ENCODE measurements at regions not wholly inside any gene's neighbourhood (a gene's known extent, or its start where the extent isn't known, plus 50 kb on each side); places are given as distances from the start of the nearest gene placed in this dataset.
"Not testable (repeated sequence)": the region's sequence is repeated elsewhere in the genome, so short reads cannot be mapped to it uniquely, and the experiment has no call there.

DNA sequence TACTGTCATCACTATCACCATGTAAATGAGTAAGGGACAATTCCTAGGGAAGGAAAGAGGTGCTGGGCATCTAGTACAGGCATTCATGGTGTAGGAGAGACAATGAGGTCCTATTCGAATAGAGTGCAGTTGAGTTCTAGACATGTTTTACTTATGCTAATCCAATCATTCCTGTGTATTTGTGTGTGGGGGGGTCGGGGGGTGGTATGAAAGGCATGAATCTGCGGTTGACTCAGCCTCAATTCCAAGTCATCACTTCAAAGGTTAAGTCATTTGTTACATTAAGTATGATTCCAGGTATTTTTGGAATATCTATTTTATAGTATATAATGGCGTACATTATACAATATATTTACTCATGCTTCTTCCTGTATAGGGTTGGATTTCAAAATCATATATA is 163.1 kb upstream of the GALNT15 start:
- Histone ChIP-seq H3K36me3 (ENCODE audit: control insufficient read depth, insufficient read depth, low read length) (no peaks in the 10 kb centered on the region), H3K4me1 (ENCODE audit: control insufficient read depth, insufficient read depth, low read length) (no peaks in the 10 kb centered on the region), H3K9me3 (ENCODE audit: control insufficient read depth, low read length) (peaks cover 17% of the 10 kb centered on the region), H3K27me3 (ENCODE audit: control insufficient read depth, insufficient read depth, low read length, poor library complexity, severe bottlenecking) (no peaks in the 10 kb centered on the region), H3K9ac (ENCODE audit: extremely low read depth, low read length, poor library complexity, severe bottlenecking) (no peak overlapping the region), H3K4me3 (ENCODE audit: low read length) (no peak overlapping the region), H3K27ac (ENCODE audit: low read depth, low read length) (no peak overlapping the region)
- no peaks in the 10 kb centered on the region for H3K27me3 Mint-ChIP-seq (ENCODE audit: insufficient read depth)
- H3K9me3 Mint-ChIP-seq = peaks cover 18% of the 10 kb centered on the region
- no peak overlapping the region for H3K4me3 Mint-ChIP-seq
- 84% methylated on average over 3 of the region's 4 CpGs; no CpG with 5 or more reads in 1 of the 2 experiments for WGBS, 2 experiments (ENCODE audit: insufficient coverage in 1 of 2, insufficient read length in 1 of 2)
- no peak overlapping the region for H3K27ac Mint-ChIP-seq
- TF ChIP-seq, protein P1, sequence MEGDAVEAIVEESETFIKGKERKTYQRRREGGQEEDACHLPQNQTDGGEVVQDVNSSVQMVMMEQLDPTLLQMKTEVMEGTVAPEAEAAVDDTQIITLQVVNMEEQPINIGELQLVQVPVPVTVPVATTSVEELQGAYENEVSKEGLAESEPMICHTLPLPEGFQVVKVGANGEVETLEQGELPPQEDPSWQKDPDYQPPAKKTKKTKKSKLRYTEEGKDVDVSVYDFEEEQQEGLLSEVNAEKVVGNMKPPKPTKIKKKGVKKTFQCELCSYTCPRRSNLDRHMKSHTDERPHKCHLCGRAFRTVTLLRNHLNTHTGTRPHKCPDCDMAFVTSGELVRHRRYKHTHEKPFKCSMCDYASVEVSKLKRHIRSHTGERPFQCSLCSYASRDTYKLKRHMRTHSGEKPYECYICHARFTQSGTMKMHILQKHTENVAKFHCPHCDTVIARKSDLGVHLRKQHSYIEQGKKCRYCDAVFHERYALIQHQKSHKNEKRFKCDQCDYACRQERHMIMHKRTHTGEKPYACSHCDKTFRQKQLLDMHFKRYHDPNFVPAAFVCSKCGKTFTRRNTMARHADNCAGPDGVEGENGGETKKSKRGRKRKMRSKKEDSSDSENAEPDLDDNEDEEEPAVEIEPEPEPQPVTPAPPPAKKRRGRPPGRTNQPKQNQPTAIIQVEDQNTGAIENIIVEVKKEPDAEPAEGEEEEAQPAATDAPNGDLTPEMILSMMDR (conservative IDR thresholded peaks at IDR 0.05) = no peak
- no peak for DNase-seq
- H3K4me1 Mint-ChIP-seq = no peaks in the 10 kb centered on the region
- H3K36me3 Mint-ChIP-seq (ENCODE audit: low read depth) = no peaks in the 10 kb centered on the region

DNA sequence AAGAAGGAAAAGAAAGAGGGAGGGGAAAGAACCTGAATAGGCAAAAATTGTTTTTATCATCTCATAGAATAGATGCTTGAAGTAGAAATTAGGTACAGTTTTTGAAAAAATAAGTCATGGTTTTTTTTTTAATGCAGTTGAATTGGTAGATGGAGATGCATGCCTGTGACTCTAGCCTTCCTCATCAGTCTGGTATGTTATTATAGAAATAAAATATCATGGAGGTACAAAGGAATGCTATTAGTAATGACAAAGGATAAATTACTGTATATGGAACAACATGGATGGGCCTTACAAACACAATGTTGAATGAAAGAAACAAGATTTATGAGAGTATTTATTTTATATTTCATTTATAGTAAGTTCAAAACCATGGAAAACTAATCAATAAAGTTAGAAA is 162.4 kb upstream of the GALNT15 start:
- DNase-seq = no peak
- Histone ChIP-seq H3K36me3 (ENCODE audit: control insufficient read depth, insufficient read depth, low read length) (no peaks in the 10 kb centered on the region), H3K9ac (ENCODE audit: extremely low read depth, low read length, poor library complexity, severe bottlenecking) (no peak overlapping the region), H3K9me3 (ENCODE audit: control insufficient read depth, low read length) (peaks cover 15% of the 10 kb centered on the region), H3K27ac (ENCODE audit: low read depth, low read length) (no peak overlapping the region), H3K4me1 (ENCODE audit: control insufficient read depth, insufficient read depth, low read length) (no peaks in the 10 kb centered on the region), H3K4me3 (ENCODE audit: low read length) (no peak overlapping the region), H3K27me3 (ENCODE audit: control insufficient read depth, insufficient read depth, low read length, poor library complexity, severe bottlenecking) (no peaks in the 10 kb centered on the region)
- no peaks in the 10 kb centered on the region for H3K36me3 Mint-ChIP-seq (ENCODE audit: low read depth)
- no peaks in the 10 kb centered on the region for H3K27me3 Mint-ChIP-seq (ENCODE audit: insufficient read depth)
- no peak overlapping the region for H3K27ac Mint-ChIP-seq
- TF ChIP-seq, protein P1 (conservative IDR thresholded peaks at IDR 0.05) = no peak
- peaks cover 18% of the 10 kb centered on the region for H3K9me3 Mint-ChIP-seq
- H3K4me3 Mint-ChIP-seq = no peak overlapping the region
- peaks cover 4% of the 10 kb centered on the region for H3K4me1 Mint-ChIP-seq

DNA sequence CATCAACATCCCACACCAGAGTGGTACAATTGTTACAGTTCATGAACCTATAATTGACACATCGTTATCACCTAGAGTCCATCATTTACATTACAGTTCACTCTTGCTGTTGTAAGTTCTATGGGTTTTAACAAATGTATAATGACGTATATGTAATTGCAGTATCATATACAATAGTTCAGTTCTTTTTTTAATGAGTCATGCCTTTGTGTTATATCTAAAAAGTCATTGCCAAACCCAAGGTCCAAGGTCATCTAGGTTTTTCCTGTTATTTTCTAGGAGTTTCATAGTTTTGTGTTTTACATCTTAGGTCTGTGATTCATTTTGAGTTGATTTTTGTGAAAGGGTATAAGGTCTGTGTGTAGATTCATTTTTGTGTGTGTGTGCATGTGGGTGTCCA is 160.9 kb upstream of the GALNT15 start:
- Histone ChIP-seq H3K4me3 (ENCODE audit: low read length) (no peak overlapping the region), H3K9ac (ENCODE audit: extremely low read depth, low read length, poor library complexity, severe bottlenecking) (no peak overlapping the region), H3K9me3 (ENCODE audit: control insufficient read depth, low read length) (peaks cover under 1% of the 10 kb centered on the region), H3K27ac (ENCODE audit: low read depth, low read length) (no peak overlapping the region), H3K27me3 (ENCODE audit: control insufficient read depth, insufficient read depth, low read length, poor library complexity, severe bottlenecking) (no peaks in the 10 kb centered on the region), H3K36me3 (ENCODE audit: control insufficient read depth, insufficient read depth, low read length) (no peaks in the 10 kb centered on the region), H3K4me1 (ENCODE audit: control insufficient read depth, insufficient read depth, low read length) (peaks cover 2% of the 10 kb centered on the region)
- H3K36me3 Mint-ChIP-seq (ENCODE audit: low read depth) = no peaks in the 10 kb centered on the region
- H3K27me3 Mint-ChIP-seq (ENCODE audit: insufficient read depth) = no peaks in the 10 kb centered on the region
- 83% methylated on average over 1 of the region's 2 CpGs; no CpG with 5 or more reads in 1 of the 2 experiments for WGBS, 2 experiments (ENCODE audit: insufficient coverage in 1 of 2, insufficient read length in 1 of 2)
- H3K4me3 Mint-ChIP-seq = no peak overlapping the region
- H3K4me1 Mint-ChIP-seq = peaks cover 12% of the 10 kb centered on the region
- H3K9me3 Mint-ChIP-seq = peaks cover 5% of the 10 kb centered on the region
- TF ChIP-seq, protein P1 (conservative IDR thresholded peaks at IDR 0.05) = no peak
- DNase-seq = no peak
- no peak overlapping the region for H3K27ac Mint-ChIP-seq

DNA sequence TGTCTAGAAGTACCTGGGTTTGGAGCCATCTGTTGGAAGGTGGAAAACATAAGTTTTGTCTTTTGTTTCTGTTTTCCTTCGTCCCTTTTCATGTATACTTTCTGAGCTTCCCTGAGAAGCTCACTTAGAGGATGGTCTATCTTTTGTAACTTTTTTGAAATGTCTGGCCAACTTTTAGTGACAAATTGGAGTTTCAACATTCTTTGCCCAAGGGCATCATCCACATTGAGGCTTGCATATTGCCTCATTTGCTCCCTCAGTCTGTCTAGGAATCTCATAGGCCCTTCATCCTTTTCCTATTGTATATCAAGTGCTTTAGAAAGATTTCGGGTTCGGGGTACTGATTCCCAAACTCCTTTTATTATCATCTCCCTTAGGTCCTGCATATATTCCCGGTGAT is 152.7 kb upstream of the GALNT15 start:
- H3K4me3 Mint-ChIP-seq; H3K36me3 ChIP-seq (ENCODE audit: control insufficient read depth, insufficient read depth, low read length); H3K27me3 ChIP-seq (ENCODE audit: control insufficient read depth, insufficient read depth, low read length, poor library complexity, severe bottlenecking); H3K9ac ChIP-seq (ENCODE audit: extremely low read depth, low read length, poor library complexity, severe bottlenecking); H3K36me3 Mint-ChIP-seq (ENCODE audit: low read depth); H3K4me3 ChIP-seq (ENCODE audit: low read length); DNase-seq; H3K9me3 Mint-ChIP-seq; H3K27ac ChIP-seq (ENCODE audit: low read depth, low read length); H3K4me1 ChIP-seq (ENCODE audit: control insufficient read depth, insufficient read depth, low read length); H3K27ac Mint-ChIP-seq; H3K9me3 ChIP-seq (ENCODE audit: control insufficient read depth, low read length): not testable (repeated sequence)
- Mint-ChIP-seq H3K27me3 (ENCODE audit: insufficient read depth) (peaks cover 48% of the 10 kb centered on the region), H3K4me1 (peaks cover 25% of the 10 kb centered on the region)
- 90 to 96% methylated on average over 3 to 4 of the region's 4 CpGs for WGBS, 2 experiments (ENCODE audit: insufficient coverage in 1 of 2, insufficient read length in 1 of 2)

DNA sequence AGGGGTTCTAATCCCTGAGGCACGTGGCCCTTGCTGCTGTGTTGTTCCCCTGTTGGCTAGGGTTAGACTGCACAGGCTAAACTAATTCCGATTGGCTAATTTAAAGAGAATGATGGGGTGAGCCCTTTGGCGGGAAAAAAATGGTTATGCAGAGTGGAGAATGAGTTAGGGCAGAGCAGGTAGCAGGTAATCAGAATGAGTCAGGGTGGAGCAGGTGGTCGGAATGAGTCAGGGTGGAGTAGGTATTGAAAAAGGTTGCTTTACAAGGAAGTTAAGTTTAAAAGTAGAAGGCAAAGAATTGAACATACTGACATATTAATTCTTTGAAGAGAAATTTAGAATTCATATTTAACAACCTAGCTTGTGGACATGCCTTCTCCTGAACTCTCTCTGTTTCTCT is 150.6 kb upstream of the GALNT15 start:
- not testable (repeated sequence) for H3K9me3 ChIP-seq (ENCODE audit: control insufficient read depth, low read length); H3K4me1 ChIP-seq (ENCODE audit: control insufficient read depth, insufficient read depth, low read length); H3K36me3 Mint-ChIP-seq (ENCODE audit: low read depth); H3K9me3 Mint-ChIP-seq; H3K9ac ChIP-seq (ENCODE audit: extremely low read depth, low read length, poor library complexity, severe bottlenecking); H3K27ac ChIP-seq (ENCODE audit: low read depth, low read length); H3K36me3 ChIP-seq (ENCODE audit: control insufficient read depth, insufficient read depth, low read length); H3K27me3 ChIP-seq (ENCODE audit: control insufficient read depth, insufficient read depth, low read length, poor library complexity, severe bottlenecking); H3K27ac Mint-ChIP-seq; DNase-seq; H3K4me3 Mint-ChIP-seq
- H3K4me3 ChIP-seq (ENCODE audit: low read length) = peak overlapping the region; percentile 30
- Mint-ChIP-seq H3K27me3 (ENCODE audit: insufficient read depth) (peaks cover 61% of the 10 kb centered on the region), H3K4me1 (peaks cover 22% of the 10 kb centered on the region)
- 90 to 92% methylated on average over 3 to 4 of the region's 4 CpGs for whole genome bisulfite sequencing, 2 experiments (ENCODE audit: insufficient coverage in 1 of 2, insufficient read length in 1 of 2)

Data from endodermal cell (in vitro differentiated cells).